HepG2 (cell line): ENCODE measurements at regions not wholly inside any gene's neighbourhood (a gene's known extent, or its start where the extent isn't known, plus 50 kb on each side); places are given as distances from the start of the nearest gene placed in this dataset.

Experiments used
- ATAC-seq: fragments of 200-7000 bp; cut with Tn5 transposase; 3 replicates; pipeline ENCODE4 v1.9.1; 2020; ENCODE audit warnings: mild to moderate bottlenecking, moderate library complexity
- BruUV-seq: library from RNA; stranded (reverse); fragments of 400-500 nt; replicated peaks from 2 replicates; lab custom pipeline; 2021; lab: Mats Ljungman, UMichigan
- CTCF ChIA-PET: fragments of 300-600 bp; formaldehyde crosslinking; extraction: SDS; loops from one replicate; lab custom pipeline; 2021; ENCODE audit warnings: low total read pairs, inconsistent platforms, low intra/inter-chr PET ratio; lab: Yijun Ruan, JAX
- POLR2A ChIA-PET: fragments of 350-600 bp; sonication (Branson Sonifier 250); formaldehyde crosslinking; loops from one replicate; lab custom pipeline; 2020; ENCODE audit warnings: antibody characterized with exemption, inconsistent platforms; lab: Yijun Ruan, JAX
- DNase-seq: peaks from one replicate; pipeline ENCODE4 v3.0.0-alpha.2; 2015; ENCODE audit warnings: low spot score
- FAIRE-seq: peaks from 3 replicates; lab custom pipeline; 2011; peaks lifted over from hg19 to GRCh38; lab: Jason Lieb, UNC
- H2AFZ ChIP-seq: one replicate; pipeline ENCODE4 v1.6.1; 2011; ENCODE audit warnings: low read length, inconsistent platforms
- H3K27ac ChIP-seq: fragments of 300-600 bp; 3 replicates; pipeline ENCODE4 v1.8.0; 2011; ENCODE audit warnings: mixed run types, mild to moderate bottlenecking, mixed read lengths, low read length, inconsistent platforms; ENCODE audit not compliant: insufficient read depth; ENCODE audit errors: extremely low read length
- H3K27me3 ChIP-seq, 2 experiments: fragments of 200-600 bp in 1 of 2; 2 replicates in 1 of 2; 3 replicates in 1 of 2; pipeline versions ENCODE4 v1.6.0 to v1.8.0; 2011; ENCODE audit warnings: low read length in 2 of 2, mild to moderate bottlenecking in 2 of 2, moderate library complexity in 2 of 2, inconsistent platforms in 1 of 2; ENCODE audit not compliant: insufficient read depth in 2 of 2, control insufficient read depth in 1 of 2
- H3K36me3 ChIP-seq, 2 experiments: fragments of 200-600 bp in 1 of 2; replicated peaks in 1 of 2; 2 replicates in 1 of 2; 3 replicates in 1 of 2; pipeline versions ENCODE4 v1.5.1 to v1.8.0; 2011; ENCODE audit warnings: low read length in 2 of 2, inconsistent platforms in 1 of 2; ENCODE audit not compliant: insufficient read depth in 2 of 2, control insufficient read depth in 1 of 2
- H3K4me1 ChIP-seq: 2 replicates; pipeline ENCODE4 v1.5.1; 2012; ENCODE audit warnings: low read length, inconsistent platforms; ENCODE audit not compliant: insufficient read depth
- H3K4me2 ChIP-seq: 2 replicates; pipeline ENCODE4 v1.6.0; 2011; ENCODE audit warnings: low read depth, low read length, inconsistent platforms
- H3K4me3 ChIP-seq, 3 experiments: fragments of 200-600 bp in 1 of 3; sonication (generic), shearing (Covaris generic) in 1 of 3; replicated peaks in 1 of 3; 2 replicates each; pipeline ENCODE4 v1.5.1; 2011 to 2016; ENCODE audit warnings: low read length in 3 of 3, inconsistent platforms in 2 of 3, low read depth in 2 of 3, mild to moderate bottlenecking in 2 of 3, control low read depth in 1 of 3, mixed read lengths in 1 of 3; ENCODE audit not compliant: insufficient read depth in 1 of 3
- H3K79me2 ChIP-seq: one replicate; pipeline ENCODE4 v1.6.1; 2011; ENCODE audit warnings: low read length, inconsistent platforms; ENCODE audit not compliant: insufficient read depth
- H3K9ac ChIP-seq: 2 replicates; pipeline ENCODE4 v1.6.0; 2011; ENCODE audit warnings: mild to moderate bottlenecking, low read depth, low read length, inconsistent platforms; ENCODE audit not compliant: insufficient read depth
- H3K9me3 ChIP-seq: 2 replicates; pipeline ENCODE4 v1.5.1; 2012; ENCODE audit warnings: mild to moderate bottlenecking, low read length
- H4K20me1 ChIP-seq: 2 replicates; pipeline ENCODE4 v1.6.0; 2011; ENCODE audit warnings: inconsistent platforms, mild to moderate bottlenecking, low read length, moderate library complexity; ENCODE audit not compliant: insufficient read depth
- ARNTL ChIP-seq: sonication (generic); formaldehyde crosslinking; IDR thresholded peaks from 2 replicates; pipeline ENCODE4 v1.4.0; 2020; ENCODE audit warnings: mild to moderate bottlenecking, missing genetic modification reagents
- FOXA1 ChIP-seq, 2 experiments: fragments of 450-650 bp in 1 of 2; sonication (generic) in 1 of 2; formaldehyde crosslinking in 1 of 2; IDR thresholded peaks; 2 replicates each; pipeline versions ENCODE4 v1.4.0 to v1.6.1; 2016 to 2020; ENCODE audit warnings: missing genetic modification reagents in 1 of 2
- FOXJ3 ChIP-seq: sonication (generic); formaldehyde crosslinking; IDR thresholded peaks from 2 replicates; pipeline ENCODE4 v1.4.0; 2020; ENCODE audit warnings: missing genetic modification reagents, mild to moderate bottlenecking, borderline replicate concordance
- IRF2 ChIP-seq: IDR thresholded peaks from 2 replicates; pipeline ENCODE4 v1.6.1; 2018; ENCODE audit warnings: missing genetic modification reagents, missing compliant biosample characterization
- ISX ChIP-seq: sonication (generic); formaldehyde crosslinking; conservative IDR thresholded peaks from 2 replicates; pipeline ENCODE4 v1.5.0; 2020; ENCODE audit warnings: missing genetic modification reagents
- KDM6A ChIP-seq: IDR thresholded peaks from 2 replicates; pipeline ENCODE4 v1.6.1; 2016; ENCODE audit warnings: low read depth
- KLF15 ChIP-seq: sonication (generic); formaldehyde crosslinking; IDR thresholded peaks from 2 replicates; pipeline ENCODE4 v1.8.1; 2023; ENCODE audit warnings: borderline replicate concordance, mild to moderate bottlenecking, inconsistent platforms, missing genetic modification reagents, mixed read lengths
- SIX1 ChIP-seq: sonication (generic); formaldehyde crosslinking; IDR thresholded peaks from 2 replicates; pipeline ENCODE4 v1.4.0; 2020; ENCODE audit warnings: missing genetic modification reagents, borderline replicate concordance
- TGIF2 ChIP-seq: IDR thresholded peaks from 2 replicates; pipeline ENCODE4 v1.6.1; 2016; ENCODE audit warnings: control low read depth, missing compliant biosample characterization
- TMF1 ChIP-seq: sonication (generic); formaldehyde crosslinking; IDR thresholded peaks from 2 replicates; pipeline ENCODE4 v1.8.1; 2022; ENCODE audit warnings: low read depth, missing genetic modification reagents
- ZNF598 ChIP-seq: sonication (generic); formaldehyde crosslinking; IDR thresholded peaks from 2 replicates; pipeline ENCODE4 v1.5.1; 2020; ENCODE audit warnings: mild to moderate bottlenecking, missing genetic modification reagents, borderline replicate concordance
- ZNF615 ChIP-seq: sonication (generic); formaldehyde crosslinking; IDR thresholded peaks from 2 replicates; pipeline ENCODE4 v1.5.0; 2020; ENCODE audit warnings: mild to moderate bottlenecking, missing genetic modification reagents, borderline replicate concordance
- in situ Hi-C: cut with HindIII; loops from 2 replicates; pipeline ENCODE4 v1.10.0; 2017; ENCODE audit warnings: low pct_unique_long_range_greater_than_20kb; ENCODE audit not compliant: extremely low pct_ligation_motif_present
- intact Hi-C: fragments of 100-400 bp; cut with micrococcal nuclease; formaldehyde crosslinking; loops from one replicate; pipeline ENCODE4 v1.10.0; 2022; ENCODE audit not compliant: unreplicated experiment
- TF ChIP-seq, protein P1 (sequence below): sonication (generic); formaldehyde crosslinking; IDR thresholded peaks from 2 replicates; pipeline ENCODE4 v1.8.1; 2023; ENCODE audit warnings: mild to moderate bottlenecking, moderate library complexity, missing genetic modification reagents
- TF ChIP-seq, protein P2 (sequence below): sonication (generic); formaldehyde crosslinking; IDR thresholded peaks from 2 replicates; pipeline ENCODE4 v1.4.0; 2020; ENCODE audit warnings: missing genetic modification reagents, borderline replicate concordance

DNA sequence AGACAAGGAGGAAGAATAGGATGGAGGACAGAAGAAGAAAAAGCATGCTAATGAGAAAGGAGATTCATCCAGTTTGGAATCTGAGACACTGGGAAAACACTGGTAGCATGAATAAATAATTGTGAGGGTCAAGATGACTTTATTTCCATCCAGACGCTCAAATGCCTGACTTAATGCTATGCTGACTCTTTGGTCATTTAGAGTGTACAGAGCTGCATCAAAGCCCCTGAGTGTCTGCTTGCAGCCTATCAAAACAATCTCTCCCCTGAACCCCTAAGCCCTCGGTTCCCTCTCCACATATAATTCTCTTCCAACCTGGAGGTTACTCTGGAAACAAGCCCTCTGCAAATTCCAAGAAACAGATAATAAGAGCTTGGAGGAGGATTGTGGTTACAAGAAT is 208.8 kb downstream of the MAGEB17 start (continued):
- TF ChIP-seq FOXA1 (IDR thresholded peaks at IDR 0.05) (no peak), FOXA1 (CRISPR knock-in tag; IDR thresholded peaks at IDR 0.05) (no peak), ZNF598 (CRISPR knock-in tag) (no peak), ARNTL (no peak)

DNA sequence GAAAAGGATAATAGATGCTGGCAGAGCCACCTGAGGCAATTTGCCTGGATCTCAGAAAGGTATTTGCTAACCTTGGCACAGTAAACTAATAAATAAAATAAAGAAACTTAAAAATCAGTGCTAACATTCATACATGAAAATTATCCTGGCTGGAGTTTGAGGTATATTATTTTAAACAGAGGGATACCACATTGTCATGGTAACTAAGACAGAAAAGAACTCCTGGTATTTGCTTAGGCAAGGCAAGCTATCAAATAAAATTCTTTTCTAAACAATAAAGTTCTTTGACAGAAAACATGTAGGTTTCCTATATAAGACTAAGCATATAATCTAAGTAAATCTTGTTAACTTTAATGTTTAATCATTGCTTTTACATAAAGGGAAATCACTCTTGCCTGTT is 218.8 kb downstream of the MAGEB17 start:
- no peaks in the 10 kb centered on the region for H4K20me1 ChIP-seq
- intact Hi-C loops (no loop called here), in situ Hi-C loops (no loop called here)
- CTCF ChIA-PET, result no interaction called here
- TF ChIP-seq ISX (CRISPR knock-in tag) (no peak), SIX1 (CRISPR knock-in tag) (no peak), FOXJ3 (CRISPR knock-in tag) (no peak), ZNF615 (CRISPR knock-in tag) (no peak), TGIF2 (CRISPR knock-in tag) (no peak), KLF15 (CRISPR knock-in tag) (no peak), IRF2 (CRISPR knock-in tag) (no peak), KDM6A (CRISPR knock-in tag) (no peak), TMF1 (CRISPR knock-in tag) (no peak)
- TF ChIP-seq, protein P1, sequence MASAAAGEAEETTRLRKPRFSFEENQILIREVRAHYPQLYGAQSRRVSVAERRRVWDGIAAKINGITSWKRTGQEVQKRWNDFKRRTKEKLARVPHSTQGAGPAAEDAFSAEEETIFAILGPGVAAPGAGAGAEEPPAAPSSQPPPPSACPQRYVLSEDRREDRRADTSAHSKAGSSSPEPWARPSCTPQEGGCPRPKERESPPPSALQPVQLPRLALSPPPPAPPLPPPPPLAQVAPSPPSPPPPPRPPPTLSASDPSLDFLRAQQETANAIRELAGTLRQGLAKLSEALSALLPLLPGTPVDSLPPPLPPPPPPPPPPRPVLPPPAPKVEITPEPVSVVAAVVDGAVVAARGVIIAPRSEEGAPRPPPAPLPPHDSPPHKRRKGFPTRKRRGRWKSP, result no peak
- TF ChIP-seq, protein P2, sequence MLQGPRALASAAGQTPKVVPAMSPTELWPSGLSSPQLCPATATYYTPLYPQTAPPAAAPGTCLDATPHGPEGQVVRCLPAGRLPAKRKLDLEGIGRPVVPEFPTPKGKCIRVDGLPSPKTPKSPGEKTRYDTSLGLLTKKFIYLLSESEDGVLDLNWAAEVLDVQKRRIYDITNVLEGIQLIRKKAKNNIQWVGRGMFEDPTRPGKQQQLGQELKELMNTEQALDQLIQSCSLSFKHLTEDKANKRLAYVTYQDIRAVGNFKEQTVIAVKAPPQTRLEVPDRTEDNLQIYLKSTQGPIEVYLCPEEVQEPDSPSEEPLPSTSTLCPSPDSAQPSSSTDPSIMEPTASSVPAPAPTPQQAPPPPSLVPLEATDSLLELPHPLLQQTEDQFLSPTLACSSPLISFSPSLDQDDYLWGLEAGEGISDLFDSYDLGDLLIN (CRISPR knock-in tag), result no peak
- no peak for DNase-seq
- H3K9me3 ChIP-seq, result no peaks in the 10 kb centered on the region
- no peaks in the 10 kb centered on the region for H3K79me2 ChIP-seq
- no peak for FAIRE-seq
- BruUV-seq, result no TSS peak
- H2AFZ ChIP-seq, result no peak overlapping the region
- no peak overlapping the region for H3K4me3 ChIP-seq
- POLR2A ChIA-PET, result no interaction called here
- H3K4me2 ChIP-seq, result no peak overlapping the region
- no peaks in the 10 kb centered on the region for H3K36me3 ChIP-seq
- ATAC-seq, result no peak
- H3K9ac ChIP-seq, result no peak overlapping the region
- H3K4me1 ChIP-seq, result no peaks in the 10 kb centered on the region
- no peaks in the 10 kb centered on the region for H3K27me3 ChIP-seq
- H3K27ac ChIP-seq, result no peak overlapping the region
